ENCODE measurements at regions not wholly inside any gene's neighbourhood (a gene's known extent, or its start where the extent isn't known, plus 50 kb on each side); places are given as distances from the start of the nearest gene placed in this dataset.

DNA sequence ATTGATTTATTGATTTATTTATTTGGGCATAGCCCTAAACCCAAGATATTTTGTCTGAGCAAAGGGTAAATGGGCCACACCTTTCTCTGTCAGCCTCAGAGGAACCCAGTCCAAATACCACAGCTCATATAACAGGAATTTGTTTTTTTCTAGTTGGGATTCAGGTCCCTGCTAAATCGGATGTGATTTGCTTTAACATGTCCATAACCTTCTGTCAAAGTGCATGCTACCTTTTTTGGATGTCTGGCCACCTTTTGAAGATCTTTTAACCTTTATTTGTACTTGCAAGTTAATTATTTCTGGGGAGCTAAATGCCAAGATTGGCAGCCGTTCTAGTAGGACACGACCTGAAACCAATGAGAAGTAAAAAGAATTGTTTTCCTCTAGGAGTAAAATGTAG, 303.2 kb upstream of the UBE2E3 start:
- H3K27ac Mint-ChIP-seq (ENCODE audit: unreplicated experiment) = no peak overlapping the region
- TF ChIP-seq CTCF (IDR thresholded peaks at IDR 0.05) = no peak
- DNase-seq (ENCODE audit: extremely low spot score, unreplicated experiment) = no peak

GRCh38 chr2:180676520-180677025, 303.8 kb upstream of the UBE2E3 start:
- Mint-ChIP-seq H3K9me3 (ENCODE audit: unreplicated experiment) (no peaks in the 10 kb centered on the region), H3K27ac (ENCODE audit: unreplicated experiment) (no peak overlapping the region), H3K36me3 (ENCODE audit: unreplicated experiment) (no peaks in the 10 kb centered on the region), H3K27me3 (ENCODE audit: unreplicated experiment) (no peaks in the 10 kb centered on the region), H3K4me1 (ENCODE audit: unreplicated experiment) (peaks cover 12% of the 10 kb centered on the region), H3K4me3 (ENCODE audit: unreplicated experiment) (no peak overlapping the region)
- DNase-seq (ENCODE audit: extremely low spot score, unreplicated experiment) = no peak
- TF ChIP-seq CTCF (IDR thresholded peaks at IDR 0.05) = no peak

More for the DNA sequence above, 303.2 kb upstream of the UBE2E3 start:
- no peaks in the 10 kb centered on the region for H3K27me3 Mint-ChIP-seq (ENCODE audit: unreplicated experiment)
- no peaks in the 10 kb centered on the region for H3K9me3 Mint-ChIP-seq (ENCODE audit: unreplicated experiment)
- no peaks in the 10 kb centered on the region for H3K36me3 Mint-ChIP-seq (ENCODE audit: unreplicated experiment)
- H3K4me1 Mint-ChIP-seq (ENCODE audit: unreplicated experiment) = peaks cover 12% of the 10 kb centered on the region
- H3K4me3 Mint-ChIP-seq (ENCODE audit: unreplicated experiment) = no peak overlapping the region

- peaks cover 12% of the 10 kb centered on the region for H3K4me1 Mint-ChIP-seq (ENCODE audit: unreplicated experiment)
- no peak for TF ChIP-seq CTCF (IDR thresholded peaks at IDR 0.05)
- no peaks in the 10 kb centered on the region for H3K27me3 Mint-ChIP-seq (ENCODE audit: unreplicated experiment)
- no peak overlapping the region for H3K4me3 Mint-ChIP-seq (ENCODE audit: unreplicated experiment)
- no peaks in the 10 kb centered on the region for H3K9me3 Mint-ChIP-seq (ENCODE audit: unreplicated experiment)
- H3K27ac Mint-ChIP-seq (ENCODE audit: unreplicated experiment) = no peak overlapping the region
- no peak for DNase-seq (ENCODE audit: extremely low spot score, unreplicated experiment)
- no peaks in the 10 kb centered on the region for H3K36me3 Mint-ChIP-seq (ENCODE audit: unreplicated experiment)
Measured at GRCh38 chr2:180675170-180675569, 305.2 kb upstream of the UBE2E3 start.

DNA sequence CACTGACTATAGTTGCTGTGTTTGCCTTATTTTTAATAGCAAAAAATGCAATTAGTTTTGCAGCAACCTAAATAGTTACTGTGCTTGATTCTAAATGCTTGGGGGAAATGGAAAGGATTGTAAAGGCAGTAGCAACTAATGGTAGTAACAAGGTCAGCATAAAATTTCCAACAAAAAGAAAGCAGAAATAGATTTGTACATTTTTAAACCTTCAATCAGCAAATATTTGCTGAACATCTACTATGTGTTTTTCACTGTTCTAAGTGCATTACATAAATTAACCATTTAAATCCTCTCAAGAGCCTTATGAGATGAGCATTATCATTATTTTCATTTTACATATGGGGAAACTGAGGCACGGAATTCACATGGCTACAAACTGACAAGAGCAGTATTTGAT, 308.0 kb upstream of the UBE2E3 start:
- DNase-seq (ENCODE audit: extremely low spot score, unreplicated experiment) = no peak
- TF ChIP-seq CTCF (IDR thresholded peaks at IDR 0.05) = no peak
- no peak overlapping the region for H3K27ac Mint-ChIP-seq (ENCODE audit: unreplicated experiment)
- H3K9me3 Mint-ChIP-seq (ENCODE audit: unreplicated experiment) = no peaks in the 10 kb centered on the region
- peaks cover 6% of the 10 kb centered on the region for H3K4me1 Mint-ChIP-seq (ENCODE audit: unreplicated experiment)
- no peaks in the 10 kb centered on the region for H3K36me3 Mint-ChIP-seq (ENCODE audit: unreplicated experiment)
- H3K27me3 Mint-ChIP-seq (ENCODE audit: unreplicated experiment) = no peaks in the 10 kb centered on the region
- no peak overlapping the region for H3K4me3 Mint-ChIP-seq (ENCODE audit: unreplicated experiment)

GRCh38 chr2:180670302-180671003, 310.0 kb upstream of the UBE2E3 start:
- TF ChIP-seq CTCF (IDR thresholded peaks at IDR 0.05) = no peak
- Mint-ChIP-seq H3K36me3 (ENCODE audit: unreplicated experiment) (no peaks in the 10 kb centered on the region), H3K27ac (ENCODE audit: unreplicated experiment) (no peak overlapping the region), H3K4me1 (ENCODE audit: unreplicated experiment) (peaks cover 3% of the 10 kb centered on the region), H3K4me3 (ENCODE audit: unreplicated experiment) (no peak overlapping the region), H3K9me3 (ENCODE audit: unreplicated experiment) (peaks cover 3% of the 10 kb centered on the region), H3K27me3 (ENCODE audit: unreplicated experiment) (no peaks in the 10 kb centered on the region)
- no peak for DNase-seq (ENCODE audit: extremely low spot score, unreplicated experiment)

Measured in osteocyte (in vitro differentiated cells).